ENCODE measurements at regions not wholly inside any gene's neighbourhood (a gene's known extent, or its start where the extent isn't known, plus 50 kb on each side); places are given as distances from the start of the nearest gene placed in this dataset.

GRCh38 chr1:31505911-31506497 lies 70.3 kb upstream of the TINAGL1 start:
- H3K36me3 ChIP-seq (ENCODE audit: low read length) = no peaks in the 10 kb centered on the region

GRCh38 chr1:31507221-31507620 lies 69.1 kb upstream of the TINAGL1 start:
- Histone ChIP-seq H4K20me1 (ENCODE audit: low read depth, low read length) (no peaks in the 10 kb centered on the region), H3K9ac (ENCODE audit: low read length) (no peak overlapping the region)

More at GRCh38 chr1:31505911-31506497, 70.3 kb upstream of the TINAGL1 start:
- no peaks in the 10 kb centered on the region for H3K27me3 ChIP-seq (ENCODE audit: low read length)
- H3K27ac ChIP-seq (ENCODE audit: low read depth, low read length) = peak overlapping the region; percentile 57
- peak overlapping the region; percentile 24; the same call in 1 of the 2 replicates for H3K9ac ChIP-seq (ENCODE audit: low read length)
- H3K4me3 ChIP-seq (ENCODE audit: insufficient read depth, low read length, poor library complexity, severe bottlenecking) = peak overlapping the region; percentile 5
- no peaks in the 10 kb centered on the region for H3K79me2 ChIP-seq (ENCODE audit: insufficient read depth, low read length)
- TF ChIP-seq EZH2phosphoT487 (conservative IDR thresholded peaks at IDR 0.05; ENCODE audit: low read length) = no peak
- TF ChIP-seq, protein P1, sequence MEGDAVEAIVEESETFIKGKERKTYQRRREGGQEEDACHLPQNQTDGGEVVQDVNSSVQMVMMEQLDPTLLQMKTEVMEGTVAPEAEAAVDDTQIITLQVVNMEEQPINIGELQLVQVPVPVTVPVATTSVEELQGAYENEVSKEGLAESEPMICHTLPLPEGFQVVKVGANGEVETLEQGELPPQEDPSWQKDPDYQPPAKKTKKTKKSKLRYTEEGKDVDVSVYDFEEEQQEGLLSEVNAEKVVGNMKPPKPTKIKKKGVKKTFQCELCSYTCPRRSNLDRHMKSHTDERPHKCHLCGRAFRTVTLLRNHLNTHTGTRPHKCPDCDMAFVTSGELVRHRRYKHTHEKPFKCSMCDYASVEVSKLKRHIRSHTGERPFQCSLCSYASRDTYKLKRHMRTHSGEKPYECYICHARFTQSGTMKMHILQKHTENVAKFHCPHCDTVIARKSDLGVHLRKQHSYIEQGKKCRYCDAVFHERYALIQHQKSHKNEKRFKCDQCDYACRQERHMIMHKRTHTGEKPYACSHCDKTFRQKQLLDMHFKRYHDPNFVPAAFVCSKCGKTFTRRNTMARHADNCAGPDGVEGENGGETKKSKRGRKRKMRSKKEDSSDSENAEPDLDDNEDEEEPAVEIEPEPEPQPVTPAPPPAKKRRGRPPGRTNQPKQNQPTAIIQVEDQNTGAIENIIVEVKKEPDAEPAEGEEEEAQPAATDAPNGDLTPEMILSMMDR (IDR thresholded peaks at IDR 0.05; ENCODE audit: insufficient read depth, low read length, poor library complexity, severe bottlenecking) = no peak
- peak overlapping the region; percentile 44 for H3K4me2 ChIP-seq (ENCODE audit: low read depth, low read length, poor library complexity, severe bottlenecking)
- no peak overlapping the region for H2AFZ ChIP-seq (ENCODE audit: low read depth, low read length, severe bottlenecking)
- H4K20me1 ChIP-seq (ENCODE audit: low read depth, low read length) = no peaks in the 10 kb centered on the region
- H3K9me2 ChIP-seq (replicated peaks; ENCODE audit: insufficient read depth, low read length) = no peaks in the 10 kb centered on the region
- H3K9me3 ChIP-seq (ENCODE audit: insufficient read depth, low read length) = no peaks in the 10 kb centered on the region
- no peaks in the 10 kb centered on the region for H3F3A ChIP-seq (ENCODE audit: insufficient read depth)

DNA sequence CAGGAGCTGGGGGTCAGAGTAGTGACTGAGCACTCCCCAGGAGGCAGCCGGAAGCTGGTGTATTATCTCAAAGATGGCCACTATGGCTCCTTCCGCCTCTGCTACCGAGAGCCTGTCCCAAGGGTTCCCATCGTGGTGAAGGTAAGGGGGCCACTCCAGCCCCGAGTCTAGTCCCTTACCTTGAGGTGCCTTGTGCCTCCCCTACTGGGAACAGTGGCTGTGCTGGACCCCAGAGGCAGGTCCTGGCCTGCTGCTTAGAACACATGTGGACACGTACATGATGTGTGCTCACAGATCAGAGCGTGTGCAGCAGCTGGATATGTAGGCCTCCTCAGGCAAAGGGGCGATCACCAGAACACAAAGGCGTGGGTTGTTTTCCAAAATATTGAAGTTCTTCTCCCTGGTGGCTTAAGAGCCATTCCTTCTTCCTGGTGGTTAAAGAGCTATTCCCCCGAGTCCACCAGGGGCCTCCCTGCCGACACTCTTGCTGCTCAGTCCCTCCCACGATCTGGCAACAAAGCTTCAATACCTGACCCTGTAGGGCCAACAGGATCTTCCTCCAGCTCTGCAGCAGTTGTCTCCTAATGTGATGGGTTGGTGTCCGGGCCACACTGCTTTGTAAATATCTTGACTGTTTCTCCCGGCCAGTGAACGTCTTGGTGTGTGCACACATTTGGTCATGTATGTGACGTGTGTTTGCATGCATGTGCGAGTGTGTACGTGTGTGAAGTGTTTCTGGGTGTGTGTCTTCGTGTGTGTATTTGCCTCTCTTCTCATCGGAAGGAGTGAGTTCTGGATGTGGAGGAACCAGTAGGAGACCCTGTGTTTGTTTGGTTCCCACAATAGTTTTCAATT lies 68.4 kb upstream of the TINAGL1 start:
- TF ChIP-seq, protein P1 (IDR thresholded peaks at IDR 0.05; ENCODE audit: insufficient read depth, low read length, poor library complexity, severe bottlenecking) = no peak
- no peak for TF ChIP-seq EZH2phosphoT487 (conservative IDR thresholded peaks at IDR 0.05; ENCODE audit: low read length)
- Histone ChIP-seq H4K20me1 (ENCODE audit: low read depth, low read length) (no peaks in the 10 kb centered on the region), H3K4me3 (ENCODE audit: insufficient read depth, low read length, poor library complexity, severe bottlenecking) (no peak overlapping the region), H2AFZ (ENCODE audit: low read depth, low read length, severe bottlenecking) (no peak overlapping the region), H3K27me3 (ENCODE audit: low read length) (no peaks in the 10 kb centered on the region), H3K9me2 (replicated peaks; ENCODE audit: insufficient read depth, low read length) (no peaks in the 10 kb centered on the region), H3K79me2 (ENCODE audit: insufficient read depth, low read length) (no peaks in the 10 kb centered on the region), H3K36me3 (ENCODE audit: low read length) (no peaks in the 10 kb centered on the region), H3K9me3 (ENCODE audit: insufficient read depth, low read length) (no peaks in the 10 kb centered on the region), H3F3A (ENCODE audit: insufficient read depth) (no peaks in the 10 kb centered on the region), H3K9ac (ENCODE audit: low read length) (no peak overlapping the region), H3K27ac (ENCODE audit: low read depth, low read length) (no peak overlapping the region), H3K4me2 (ENCODE audit: low read depth, low read length, poor library complexity, severe bottlenecking) (no peak overlapping the region)

More at GRCh38 chr1:31507221-31507620, 69.1 kb upstream of the TINAGL1 start:
- no peak for TF ChIP-seq EZH2phosphoT487 (conservative IDR thresholded peaks at IDR 0.05; ENCODE audit: low read length)
- TF ChIP-seq, protein P1 (IDR thresholded peaks at IDR 0.05; ENCODE audit: insufficient read depth, low read length, poor library complexity, severe bottlenecking) = no peak
- Histone ChIP-seq H2AFZ (ENCODE audit: low read depth, low read length, severe bottlenecking) (no peak overlapping the region), H3K79me2 (ENCODE audit: insufficient read depth, low read length) (no peaks in the 10 kb centered on the region), H3K4me2 (ENCODE audit: low read depth, low read length, poor library complexity, severe bottlenecking) (no peak overlapping the region), H3K27ac (ENCODE audit: low read depth, low read length) (no peak overlapping the region), H3K9me3 (ENCODE audit: insufficient read depth, low read length) (no peaks in the 10 kb centered on the region), H3K36me3 (ENCODE audit: low read length) (no peaks in the 10 kb centered on the region), H3F3A (ENCODE audit: insufficient read depth) (no peaks in the 10 kb centered on the region), H3K4me3 (ENCODE audit: insufficient read depth, low read length, poor library complexity, severe bottlenecking) (no peak overlapping the region), H3K9me2 (replicated peaks; ENCODE audit: insufficient read depth, low read length) (no peaks in the 10 kb centered on the region), H3K27me3 (ENCODE audit: low read length) (no peaks in the 10 kb centered on the region)

Measured in SU-DHL-6 (cell line).